Neural progenitor cell (in vitro differentiated cells): ENCODE measurements at regions not wholly inside any gene's neighbourhood (a gene's known extent, or its start where the extent isn't known, plus 50 kb on each side); places are given as distances from the start of the nearest gene placed in this dataset.

Experiments
- DNase-seq: peaks from one replicate; pipeline ENCODE4 v3.0.0-alpha.2; 2016; ENCODE audit warnings: low spot score
- H2AFZ ChIP-seq: fragments of 200-600 bp; sonication (generic); replicated peaks from 2 replicates; pipeline ENCODE4 v1.6.1; 2016; ENCODE audit warnings: antibody characterized with exemption
- H3F3A ChIP-seq: fragments of 200-600 bp; sonication (generic); 2 replicates; pipeline ENCODE4 v1.6.1; 2016; ENCODE audit warnings: antibody characterized with exemption, low read depth
- H3K27ac ChIP-seq: fragments of 200-600 bp; sonication (generic); 2 replicates; pipeline ENCODE4 v1.5.1; 2016; ENCODE audit warnings: mild to moderate bottlenecking
- H3K27me3 ChIP-seq: fragments of 200-600 bp; sonication (generic); 2 replicates; pipeline ENCODE4 v1.6.1; 2016; ENCODE audit warnings: mild to moderate bottlenecking, moderate library complexity
- H3K36me3 ChIP-seq: fragments of 200-600 bp; sonication (generic); 2 replicates; pipeline ENCODE4 v1.5.1; 2016
- H3K4me1 ChIP-seq: fragments of 200-600 bp; sonication (generic); 2 replicates; pipeline ENCODE4 v1.6.1; 2016; ENCODE audit warnings: mixed run types
- H3K4me2 ChIP-seq: fragments of 200-600 bp; sonication (generic); 2 replicates; pipeline ENCODE4 v1.6.1; 2016
- H3K4me3 ChIP-seq: fragments of 200-600 bp; sonication (generic); 2 replicates; pipeline ENCODE4 v1.5.1; 2016
- H3K79me2 ChIP-seq: fragments of 200-600 bp; sonication (generic); 2 replicates; pipeline ENCODE4 v1.6.1; 2016; ENCODE audit warnings: low read depth
- H3K9ac ChIP-seq: fragments of 200-600 bp; sonication (generic); 2 replicates; pipeline ENCODE4 v1.6.1; 2016
- H3K9me3 ChIP-seq: fragments of 200-600 bp; sonication (generic); 2 replicates; pipeline ENCODE4 v1.5.1; 2016; ENCODE audit warnings: low read depth
- H4K20me1 ChIP-seq: fragments of 200-600 bp; sonication (generic); 2 replicates; pipeline ENCODE4 v1.6.1; 2016; ENCODE audit warnings: low read depth
- H3K27ac Mint-ChIP-seq: 3 replicates; pipeline ENCODE4 v1.8.0; 2021; ENCODE audit warnings: mixed read lengths
- H3K27me3 Mint-ChIP-seq: 2 replicates; pipeline ENCODE4 v1.8.0; 2022; ENCODE audit warnings: low read depth, mild to moderate bottlenecking, inconsistent platforms, moderate library complexity, mixed read lengths; ENCODE audit not compliant: insufficient read depth
- H3K36me3 Mint-ChIP-seq: 3 replicates; pipeline ENCODE4 v1.8.0; 2021; ENCODE audit warnings: mixed read lengths
- H3K4me1 Mint-ChIP-seq: 3 replicates; pipeline ENCODE4 v1.8.0; 2021; ENCODE audit warnings: mixed read lengths
- H3K4me3 Mint-ChIP-seq: 3 replicates; pipeline ENCODE4 v1.8.0; 2021; ENCODE audit warnings: mild to moderate bottlenecking, moderate library complexity, mixed read lengths
- H3K9me3 Mint-ChIP-seq: 3 replicates; pipeline ENCODE4 v1.8.0; 2020; ENCODE audit warnings: mixed read lengths
- CTCF ChIP-seq: fragments of 200-600 bp; sonication (generic); IDR thresholded peaks from 2 replicates; pipeline ENCODE4 v1.5.1; 2017; ENCODE audit warnings: antibody characterized with exemption, mild to moderate bottlenecking
- EZH2 ChIP-seq: fragments of 200-600 bp; sonication (generic); IDR thresholded peaks from 2 replicates; pipeline ENCODE4 v1.6.1; 2017; ENCODE audit warnings: antibody characterized with exemption, mild to moderate bottlenecking, moderate library complexity
- EZH2phosphoT487 ChIP-seq: fragments of 200-600 bp; sonication (generic); IDR thresholded peaks from 2 replicates; pipeline ENCODE4 v1.6.1; 2017; ENCODE audit warnings: antibody characterized with exemption

- H3K79me2 ChIP-seq: no peaks in the 10 kb centered on the region
- peaks cover 7% of the 10 kb centered on the region for H3K27me3 Mint-ChIP-seq
- no peak overlapping the region for H3K4me2 ChIP-seq
- no peaks in the 10 kb centered on the region for H4K20me1 ChIP-seq
- H3K36me3 Mint-ChIP-seq: no peaks in the 10 kb centered on the region
- no peaks in the 10 kb centered on the region for H3K36me3 ChIP-seq
- H3K27me3 ChIP-seq: no peaks in the 10 kb centered on the region
- no peaks in the 10 kb centered on the region for H3F3A ChIP-seq
- DNase-seq: no peak
- H3K4me3 ChIP-seq: no peak overlapping the region
- H3K4me3 Mint-ChIP-seq: no peak overlapping the region
- no peaks in the 10 kb centered on the region for H3K4me1 ChIP-seq
- no peak overlapping the region for H2AFZ ChIP-seq
- H3K27ac ChIP-seq: no peak overlapping the region
- H3K27ac Mint-ChIP-seq: no peak overlapping the region
- H3K4me1 Mint-ChIP-seq: no peaks in the 10 kb centered on the region
- no peaks in the 10 kb centered on the region for H3K9me3 ChIP-seq
- peaks cover 9% of the 10 kb centered on the region for H3K9me3 Mint-ChIP-seq
- TF ChIP-seq CTCF (no peak), EZH2 (no peak), EZH2phosphoT487 (no peak)
- no peak overlapping the region for H3K9ac ChIP-seq
Measured at GRCh38 chr7:67402280-67402679, 405.6 kb downstream of the TYW1 start.

- no peak overlapping the region for H3K4me3 Mint-ChIP-seq
- peaks cover 2% of the 10 kb centered on the region for H3K4me1 Mint-ChIP-seq
- no peaks in the 10 kb centered on the region for H3F3A ChIP-seq
Measured at GRCh38 chr7:67406976-67407375, 410.3 kb downstream of the TYW1 start.

GRCh38 chr7:67407392-67408071 lies 410.9 kb downstream of the TYW1 start:
- H3K79me2 ChIP-seq: no peaks in the 10 kb centered on the region
- H3K27me3 Mint-ChIP-seq: peaks cover 4% of the 10 kb centered on the region
- no peaks in the 10 kb centered on the region for H3K4me1 ChIP-seq
- no peak for TF ChIP-seq CTCF
- H3K27ac Mint-ChIP-seq: no peak overlapping the region
- H3K27me3 ChIP-seq: no peaks in the 10 kb centered on the region
- no peaks in the 10 kb centered on the region for H3K36me3 ChIP-seq
- no peak overlapping the region for H3K9ac ChIP-seq
- H3F3A ChIP-seq: no peaks in the 10 kb centered on the region
- no peak overlapping the region for H2AFZ ChIP-seq
- H3K27ac ChIP-seq: no peak overlapping the region
- no peak overlapping the region for H3K4me3 ChIP-seq
- no peaks in the 10 kb centered on the region for H3K9me3 ChIP-seq
- H4K20me1 ChIP-seq: no peaks in the 10 kb centered on the region
- DNase-seq: no peak
- H3K4me1 Mint-ChIP-seq: peaks cover 2% of the 10 kb centered on the region
- no peaks in the 10 kb centered on the region for H3K36me3 Mint-ChIP-seq
- H3K9me3 Mint-ChIP-seq: peaks cover 19% of the 10 kb centered on the region
- no peak overlapping the region for H3K4me2 ChIP-seq
- no peak overlapping the region for H3K4me3 Mint-ChIP-seq

More at GRCh38 chr7:67406976-67407375, 410.3 kb downstream of the TYW1 start:
- Histone ChIP-seq H4K20me1 (no peaks in the 10 kb centered on the region), H3K27ac (no peak overlapping the region), H3K4me3 (no peak overlapping the region), H2AFZ (no peak overlapping the region), H3K27me3 (no peaks in the 10 kb centered on the region), H3K79me2 (no peaks in the 10 kb centered on the region), H3K9me3 (no peaks in the 10 kb centered on the region), H3K36me3 (no peaks in the 10 kb centered on the region), H3K4me2 (no peak overlapping the region), H3K9ac (no peak overlapping the region), H3K4me1 (no peaks in the 10 kb centered on the region)
- no peak for DNase-seq
- no peak overlapping the region for H3K27ac Mint-ChIP-seq
- no peaks in the 10 kb centered on the region for H3K36me3 Mint-ChIP-seq
- peaks cover 7% of the 10 kb centered on the region for H3K27me3 Mint-ChIP-seq
- H3K9me3 Mint-ChIP-seq: peaks cover 19% of the 10 kb centered on the region
- TF ChIP-seq EZH2phosphoT487: no peak
- TF ChIP-seq CTCF: no peak
